Osteoblast (primary cell): ENCODE measurements at regions not wholly inside any gene's neighbourhood (a gene's known extent, or its start where the extent isn't known, plus 50 kb on each side); places are given as distances from the start of the nearest gene placed in this dataset.

Source experiments
- DNase-seq: peaks from one replicate; pipeline ENCODE4 v3.0.0; 2011; ENCODE audit warnings: low spot score, mixed read lengths; ENCODE audit not compliant: insufficient read length; ENCODE audit errors: missing footprints
- H2AFZ ChIP-seq: 2 replicates; pipeline ENCODE4 v1.6.0; 2011; ENCODE audit warnings: mild to moderate bottlenecking, low read length
- H3K27ac ChIP-seq: 2 replicates; pipeline ENCODE4 v1.5.1; 2011; ENCODE audit warnings: mild to moderate bottlenecking, low read depth, low read length, moderate library complexity
- H3K27me3 ChIP-seq: 2 replicates; pipeline ENCODE4 v1.6.0; 2012; ENCODE audit warnings: mild to moderate bottlenecking, control low read depth, inconsistent platforms, low read length, moderate library complexity; ENCODE audit not compliant: insufficient read depth
- H3K36me3 ChIP-seq: 2 replicates; pipeline ENCODE4 v1.5.1; 2011; ENCODE audit warnings: mild to moderate bottlenecking, low read length, control low read depth, moderate library complexity; ENCODE audit not compliant: insufficient read depth
- H3K4me1 ChIP-seq: 2 replicates; pipeline ENCODE4 v1.5.1; 2011; ENCODE audit warnings: mild to moderate bottlenecking, low read length, control low read depth, moderate library complexity; ENCODE audit not compliant: insufficient read depth
- H3K4me2 ChIP-seq: 2 replicates; pipeline ENCODE4 v1.6.0; 2011; ENCODE audit warnings: mild to moderate bottlenecking, low read length; ENCODE audit not compliant: insufficient read depth
- H3K4me3 ChIP-seq: fragments of 200-600 bp; sonication (generic); 3 replicates; pipeline ENCODE4 v1.5.1; 2012; ENCODE audit warnings: mild to moderate bottlenecking, low read length, inconsistent platforms; ENCODE audit not compliant: insufficient read depth
- H3K79me2 ChIP-seq: 2 replicates; pipeline ENCODE4 v1.6.0; 2012; ENCODE audit warnings: mild to moderate bottlenecking, low read length, control low read depth, inconsistent platforms; ENCODE audit not compliant: insufficient read depth
- H3K9me3 ChIP-seq: 2 replicates; pipeline ENCODE4 v1.5.1; 2011; ENCODE audit warnings: low read depth, low read length, control low read depth
- H4K20me1 ChIP-seq: 2 replicates; pipeline ENCODE4 v1.6.0; 2012; ENCODE audit warnings: mild to moderate bottlenecking, low read length, control low read depth; ENCODE audit not compliant: insufficient read depth
- TF ChIP-seq, protein P1 (sequence below): IDR thresholded peaks from 2 replicates; pipeline ENCODE4 v1.5.1; 2011; ENCODE audit warnings: mild to moderate bottlenecking, low read depth, low read length, moderate library complexity; ENCODE audit errors: extremely low read depth

DNA sequence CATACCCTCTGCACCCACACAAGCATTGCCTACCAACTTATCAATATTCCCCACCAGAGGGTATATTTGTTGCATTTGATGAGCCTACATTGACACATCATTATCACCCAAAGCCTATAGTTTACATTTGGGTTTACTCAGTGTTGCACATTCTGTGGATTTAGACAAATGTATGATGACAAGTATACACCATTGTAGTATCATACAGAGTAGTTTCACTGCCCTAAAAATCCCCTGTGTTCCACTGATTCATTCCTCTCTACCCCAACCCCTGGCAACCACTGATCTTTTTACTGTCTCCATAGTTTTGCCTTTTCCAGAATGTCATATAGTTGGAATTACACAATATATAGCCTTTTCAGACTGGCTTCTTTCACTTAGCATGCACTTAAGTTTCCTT lies 85.7 kb upstream of the CPLX2 start:
- H3K4me1 ChIP-seq: no peaks in the 10 kb centered on the region
- no peaks in the 10 kb centered on the region for H3K27me3 ChIP-seq
- no peaks in the 10 kb centered on the region for H3K9me3 ChIP-seq
- H3K4me3 ChIP-seq: no peak overlapping the region
- no peak overlapping the region for H2AFZ ChIP-seq
- TF ChIP-seq, protein P1, sequence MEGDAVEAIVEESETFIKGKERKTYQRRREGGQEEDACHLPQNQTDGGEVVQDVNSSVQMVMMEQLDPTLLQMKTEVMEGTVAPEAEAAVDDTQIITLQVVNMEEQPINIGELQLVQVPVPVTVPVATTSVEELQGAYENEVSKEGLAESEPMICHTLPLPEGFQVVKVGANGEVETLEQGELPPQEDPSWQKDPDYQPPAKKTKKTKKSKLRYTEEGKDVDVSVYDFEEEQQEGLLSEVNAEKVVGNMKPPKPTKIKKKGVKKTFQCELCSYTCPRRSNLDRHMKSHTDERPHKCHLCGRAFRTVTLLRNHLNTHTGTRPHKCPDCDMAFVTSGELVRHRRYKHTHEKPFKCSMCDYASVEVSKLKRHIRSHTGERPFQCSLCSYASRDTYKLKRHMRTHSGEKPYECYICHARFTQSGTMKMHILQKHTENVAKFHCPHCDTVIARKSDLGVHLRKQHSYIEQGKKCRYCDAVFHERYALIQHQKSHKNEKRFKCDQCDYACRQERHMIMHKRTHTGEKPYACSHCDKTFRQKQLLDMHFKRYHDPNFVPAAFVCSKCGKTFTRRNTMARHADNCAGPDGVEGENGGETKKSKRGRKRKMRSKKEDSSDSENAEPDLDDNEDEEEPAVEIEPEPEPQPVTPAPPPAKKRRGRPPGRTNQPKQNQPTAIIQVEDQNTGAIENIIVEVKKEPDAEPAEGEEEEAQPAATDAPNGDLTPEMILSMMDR: no peak
- H3K4me2 ChIP-seq: no peak overlapping the region
- H3K79me2 ChIP-seq: no peaks in the 10 kb centered on the region
- no peaks in the 10 kb centered on the region for H3K36me3 ChIP-seq
- H4K20me1 ChIP-seq: no peaks in the 10 kb centered on the region
- no peak overlapping the region for H3K27ac ChIP-seq
- DNase-seq: no peak

DNA sequence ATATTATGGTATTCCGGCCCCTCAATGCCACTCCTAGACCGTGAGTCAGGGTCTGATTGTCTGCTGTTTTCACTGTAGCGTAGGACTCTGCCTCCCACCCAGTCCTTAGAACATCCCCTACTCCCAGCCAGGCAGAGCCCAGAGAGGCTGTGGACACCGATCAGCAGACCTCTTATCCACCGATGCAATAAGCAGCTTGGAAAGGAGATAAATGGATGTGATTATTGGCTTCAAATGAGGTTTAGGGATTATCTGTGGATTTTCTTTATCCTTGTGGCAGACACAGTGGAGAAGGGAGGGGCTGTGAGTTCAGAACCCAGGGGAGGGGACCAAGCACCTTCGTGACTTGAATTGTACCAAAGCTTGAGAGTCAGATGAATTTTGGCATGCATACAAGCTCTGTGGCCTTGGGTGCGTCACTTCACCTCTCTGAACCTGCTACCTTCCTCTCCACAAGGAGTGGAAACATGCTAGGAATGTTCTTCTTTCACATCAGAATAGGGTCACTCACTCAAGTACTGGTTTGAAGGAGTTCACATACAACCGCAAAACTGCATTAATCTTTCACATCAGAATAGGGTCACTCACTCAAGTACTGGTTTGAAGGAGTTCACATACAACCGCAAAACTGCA lies 83.1 kb upstream of the CPLX2 start:
- H3K36me3 ChIP-seq: no peaks in the 10 kb centered on the region
- TF ChIP-seq, protein P1: no peak
- no peaks in the 10 kb centered on the region for H3K27me3 ChIP-seq
- no peaks in the 10 kb centered on the region for H4K20me1 ChIP-seq
- no peaks in the 10 kb centered on the region for H3K9me3 ChIP-seq
- no peaks in the 10 kb centered on the region for H3K4me1 ChIP-seq
- no peak overlapping the region for H3K4me2 ChIP-seq
- H3K27ac ChIP-seq: no peak overlapping the region
- no peak overlapping the region for H3K4me3 ChIP-seq
- no peaks in the 10 kb centered on the region for H3K79me2 ChIP-seq
- no peak for DNase-seq
- H2AFZ ChIP-seq: no peak overlapping the region

DNA sequence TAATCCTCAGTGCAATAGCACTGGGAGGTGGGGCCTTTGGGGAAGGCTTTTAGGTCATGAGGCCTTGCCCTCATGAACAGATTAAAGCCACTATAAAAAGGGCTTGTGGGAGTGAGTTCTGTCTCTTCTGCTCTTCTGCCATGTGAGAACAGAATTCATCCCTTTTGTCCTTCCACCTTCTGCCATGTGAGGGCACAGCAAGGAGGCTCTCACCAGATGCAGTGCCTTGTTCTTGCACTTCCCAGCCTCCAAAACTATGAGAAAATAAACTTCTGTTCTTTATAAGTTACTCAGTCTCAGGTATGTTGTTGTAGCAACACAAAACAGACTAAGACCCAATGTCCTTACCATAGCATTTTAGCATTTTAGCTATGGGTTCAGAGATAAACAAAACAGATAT lies 81.7 kb upstream of the CPLX2 start:
- no peaks in the 10 kb centered on the region for H3K9me3 ChIP-seq
- H2AFZ ChIP-seq: no peak overlapping the region
- no peaks in the 10 kb centered on the region for H3K4me1 ChIP-seq
- H3K27ac ChIP-seq: no peak overlapping the region
- no peaks in the 10 kb centered on the region for H3K36me3 ChIP-seq
- no peak overlapping the region for H3K4me2 ChIP-seq
- H3K27me3 ChIP-seq: no peaks in the 10 kb centered on the region
- TF ChIP-seq, protein P1: no peak
- H3K4me3 ChIP-seq: no peak overlapping the region
- H3K79me2 ChIP-seq: no peaks in the 10 kb centered on the region
- H4K20me1 ChIP-seq: no peaks in the 10 kb centered on the region
- DNase-seq: no peak

DNA sequence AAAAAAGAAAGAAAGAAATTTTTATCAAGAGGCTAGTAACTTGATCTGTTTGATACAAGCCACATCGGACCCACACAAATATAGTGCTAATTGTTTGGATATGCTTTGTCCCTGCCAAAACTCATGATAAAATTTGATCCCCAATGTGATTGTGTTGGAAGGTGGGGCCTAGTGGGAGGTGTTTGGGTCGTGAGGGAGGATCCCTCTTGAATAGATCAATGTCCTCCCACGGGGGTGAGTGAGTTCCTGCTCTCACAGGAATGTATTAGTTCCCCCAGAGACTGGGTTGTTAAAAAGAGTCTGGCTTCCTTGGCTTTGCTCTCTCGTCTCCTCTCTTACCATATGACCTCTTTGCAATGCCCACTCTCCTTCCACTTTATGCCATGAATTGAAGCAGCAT lies 80.6 kb upstream of the CPLX2 start:
- Histone ChIP-seq H3K4me2 (no peak overlapping the region), H3K4me1 (no peaks in the 10 kb centered on the region), H3K27me3 (no peaks in the 10 kb centered on the region), H3K4me3 (no peak overlapping the region), H4K20me1 (no peaks in the 10 kb centered on the region), H3K27ac (no peak overlapping the region), H3K9me3 (no peaks in the 10 kb centered on the region), H3K79me2 (no peaks in the 10 kb centered on the region), H3K36me3 (no peaks in the 10 kb centered on the region), H2AFZ (no peak overlapping the region)
- TF ChIP-seq, protein P1: no peak
- DNase-seq: no peak
